A549 (cell line): ENCODE measurements at regions not wholly inside any gene's neighbourhood (a gene's known extent, or its start where the extent isn't known, plus 50 kb on each side); places are given as distances from the start of the nearest gene placed in this dataset.
A peak's percentile ranks its signal among the peaks of the same experiment; 100 is the strongest.

Experiments
- ATAC-seq, 2 experiments: fragments of 200-7000 bp in 1 of 2; fragments of >200 bp in 1 of 2; cut with Nextera tagmentation in 1 of 2; cut with Tn5 transposase in 1 of 2; 3 replicates each; pipeline versions ENCODE4 v1.8.0 to v1.9.1; 2018 to 2020; ENCODE audit warnings: mild to moderate bottlenecking in 1 of 2, moderate library complexity in 1 of 2
- CTCF ChIA-PET: fragments of 300-600 bp; sonication (Branson Sonifier 250); formaldehyde crosslinking; extraction: SDS; loops from one replicate; lab custom pipeline; 2021; ENCODE audit warnings: antibody characterized with exemption, inconsistent platforms; lab: Yijun Ruan, JAX
- POLR2A ChIA-PET: fragments of 350-600 bp; formaldehyde crosslinking; extraction: SDS; loops from one replicate; lab custom pipeline; 2021; ENCODE audit warnings: antibody characterized with exemption, inconsistent platforms; lab: Yijun Ruan, JAX
- DNase-seq, 2 experiments: peaks; one replicate each; pipeline versions ENCODE4 v3.0.0 to v3.0.0-alpha.2; 2011 to 2016; ENCODE audit warnings: low read depth in 1 of 2, low spot score in 1 of 2
- FAIRE-seq: peaks from 2 replicates; lab custom pipeline; 2011; peaks lifted over from hg19 to GRCh38; lab: Jason Lieb, UNC
- H3K27ac ChIP-seq, 2 experiments: fragments of >200 bp; sonication (Bioruptor Twin); formaldehyde crosslinking; 3 replicates each; pipeline ENCODE4 v1.5.1; 2016 to 2017
- H3K4me1 ChIP-seq: fragments of >200 bp; sonication (Bioruptor Twin); formaldehyde crosslinking; 3 replicates; pipeline ENCODE4 v1.6.1; 2016
- H3K4me2 ChIP-seq: fragments of >200 bp; sonication (Bioruptor Twin); formaldehyde crosslinking; 3 replicates; pipeline ENCODE4 v1.6.1; 2016
- H3K4me3 ChIP-seq: fragments of >200 bp; sonication (Bioruptor Twin); formaldehyde crosslinking; 3 replicates; pipeline ENCODE4 v1.5.1; 2016
- H3K9me3 ChIP-seq: fragments of >200 bp; sonication (Bioruptor Twin); formaldehyde crosslinking; 3 replicates; pipeline ENCODE4 v1.6.1; 2016
- CBX2 ChIP-seq: fragments of 200-600 bp; sonication (generic); IDR thresholded peaks from 2 replicates; pipeline ENCODE4 v1.6.1; 2016; ENCODE audit warnings: low read depth, mild to moderate bottlenecking, borderline replicate concordance
- CBX8 ChIP-seq: fragments of 200-600 bp; sonication (generic); IDR thresholded peaks from 2 replicates; pipeline ENCODE4 v1.6.1; 2016
- CHD2 ChIP-seq: fragments of 150-350 bp; IDR thresholded peaks from 2 replicates; pipeline ENCODE4 v1.6.1; 2014; ENCODE audit warnings: low read length; ENCODE audit not compliant: partially characterized antibody
- EHMT2 ChIP-seq: fragments of 200-600 bp; sonication (generic); IDR thresholded peaks from 2 replicates; pipeline ENCODE4 v1.6.1; 2016; ENCODE audit warnings: antibody characterized with exemption, low read depth, mild to moderate bottlenecking, moderate library complexity
- EP300 ChIP-seq, 2 experiments: fragments of >200 bp; sonication (Bioruptor Twin); formaldehyde crosslinking; IDR thresholded peaks; 2 replicates in 1 of 2; 3 replicates in 1 of 2; pipeline ENCODE4 v1.6.1; 2016 to 2017
- FOSB ChIP-seq: fragments of 250-450 bp; sonication (Bioruptor Pico); IDR thresholded peaks from 2 replicates; pipeline ENCODE4 v1.5.0; 2020; ENCODE audit warnings: mild to moderate bottlenecking, moderate library complexity
- FOXS1 ChIP-seq: fragments of 250-450 bp; sonication (Bioruptor Pico); IDR thresholded peaks from 2 replicates; pipeline ENCODE4 v1.5.0; 2020; ENCODE audit warnings: mild to moderate bottlenecking, moderate library complexity
- HOXB13 ChIP-seq: fragments of 250-450 bp; sonication (Bioruptor Pico); IDR thresholded peaks from 2 replicates; pipeline ENCODE4 v1.5.0; 2020; ENCODE audit warnings: low read depth, mild to moderate bottlenecking, moderate library complexity
- HOXB5 ChIP-seq: fragments of 250-450 bp; sonication (Bioruptor Pico); IDR thresholded peaks from 2 replicates; pipeline ENCODE4 v1.5.0; 2020; ENCODE audit warnings: mild to moderate bottlenecking, moderate library complexity
- JUN ChIP-seq, 2 experiments: fragments of >200 bp; sonication (Bioruptor Twin); formaldehyde crosslinking; IDR thresholded peaks; 2 replicates in 1 of 2; 3 replicates in 1 of 2; pipeline ENCODE4 v1.6.1; 2016 to 2017
- KDM1A ChIP-seq: fragments of 200-600 bp; sonication (generic); IDR thresholded peaks from 2 replicates; pipeline ENCODE4 v1.6.1; 2016; ENCODE audit warnings: low read depth, mild to moderate bottlenecking
- MAFK ChIP-seq: fragments of 450-650 bp; IDR thresholded peaks from 2 replicates; pipeline ENCODE4 v1.6.1; 2014; ENCODE audit not compliant: partially characterized antibody
- MAX ChIP-seq: IDR thresholded peaks from 2 replicates; pipeline ENCODE4 v1.6.1; 2012
- POLR2AphosphoS2 ChIP-seq: conservative IDR thresholded peaks from 2 replicates; pipeline ENCODE4 v1.6.1; 2012; ENCODE audit warnings: low read length, improper control_type of control experiment, inconsistent platforms
- TFCP2L1 ChIP-seq: fragments of 250-450 bp; sonication (Bioruptor Pico); IDR thresholded peaks from 2 replicates; pipeline ENCODE4 v1.5.0; 2021; ENCODE audit warnings: mild to moderate bottlenecking
- TP53 ChIP-seq: fragments of 250-450 bp; sonication (Bioruptor Pico); IDR thresholded peaks from 2 replicates; pipeline ENCODE4 v1.5.0; 2021; ENCODE audit warnings: mild to moderate bottlenecking, moderate library complexity
- ZNF302 ChIP-seq: fragments of 250-450 bp; sonication (Bioruptor Pico); IDR thresholded peaks from 2 replicates; pipeline ENCODE4 v1.9.0; 2021; ENCODE audit warnings: inconsistent platforms, mild to moderate bottlenecking, moderate library complexity
- ZSCAN20 ChIP-seq: fragments of 250-450 bp; sonication (Bioruptor Pico); IDR thresholded peaks from 2 replicates; pipeline ENCODE4 v1.8.0; 2022; ENCODE audit warnings: mild to moderate bottlenecking, moderate library complexity
- WGBS: methylation state at CpG from one replicate; pipeline ENCODE4 v1.1.6; 2017; ENCODE audit errors: missing lambda C conversion rate; 5-methylcytosine and 5-hydroxymethylcytosine counted together
- TF ChIP-seq, protein P1 (sequence below): fragments of 450-650 bp; IDR thresholded peaks from 2 replicates; pipeline ENCODE4 v1.6.1; 2014; ENCODE audit warnings: antibody characterized with exemption
- TF ChIP-seq, protein P2 (sequence below): fragments of >200 bp; sonication (Bioruptor Twin); formaldehyde crosslinking; IDR thresholded peaks from 3 replicates; pipeline ENCODE4 v1.5.1; 2016

DNA sequence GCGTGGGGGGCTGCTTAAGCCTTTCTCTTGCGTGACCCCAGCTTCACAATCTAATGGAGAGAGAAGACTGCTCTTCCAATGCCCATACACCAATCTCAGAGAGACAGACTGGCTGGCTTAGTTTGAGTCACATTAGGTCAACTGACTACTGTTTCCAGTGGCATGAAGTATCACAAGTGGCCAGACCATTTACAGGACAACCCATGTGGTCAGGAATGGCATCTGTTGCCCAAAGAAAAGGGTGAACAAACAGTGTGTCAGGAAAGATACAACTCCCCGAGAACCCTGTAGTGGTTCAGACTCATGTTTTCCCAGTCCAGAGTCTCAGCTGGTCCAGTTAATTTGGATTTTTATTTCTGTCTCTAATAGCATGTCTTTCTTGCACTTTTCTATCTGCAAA lies 177.4 kb upstream of the IL12B start:
- no peak for DNase-seq
- ATAC-seq = no peak
- Histone ChIP-seq H3K4me3 (no peak overlapping the region), H3K4me1 (peaks cover 57% of the 10 kb centered on the region), H3K4me2 (no peak overlapping the region), H3K9me3 (no peaks in the 10 kb centered on the region), H3K27ac (no peak overlapping the region)
- 89% methylated on average over 3 of the region's 3 CpGs for WGBS
- no peak for TF ChIP-seq POLR2AphosphoS2
- TF ChIP-seq, protein P1, sequence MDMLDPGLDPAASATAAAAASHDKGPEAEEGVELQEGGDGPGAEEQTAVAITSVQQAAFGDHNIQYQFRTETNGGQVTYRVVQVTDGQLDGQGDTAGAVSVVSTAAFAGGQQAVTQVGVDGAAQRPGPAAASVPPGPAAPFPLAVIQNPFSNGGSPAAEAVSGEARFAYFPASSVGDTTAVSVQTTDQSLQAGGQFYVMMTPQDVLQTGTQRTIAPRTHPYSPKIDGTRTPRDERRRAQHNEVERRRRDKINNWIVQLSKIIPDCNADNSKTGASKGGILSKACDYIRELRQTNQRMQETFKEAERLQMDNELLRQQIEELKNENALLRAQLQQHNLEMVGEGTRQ = no peak
- no peak for TF ChIP-seq MAX
- TF ChIP-seq HOXB5 (CRISPR knock-in tag) = no peak
- TF ChIP-seq FOXS1 = no peak
- no peak for TF ChIP-seq CHD2
- no peak for FAIRE-seq
- ChIA-PET POLR2A (no interaction called here), CTCF (interaction anchor here (1.0 to 1.9 kb wide), 2 partner anchors 7 to 60 kb away, joined by 3 to 5 read pairs; no protein-coding TSS in a partner anchor)

- FAIRE-seq (no peak), DNase-seq (no peak)
- no peak for TF ChIP-seq KDM1A
- no peak for TF ChIP-seq TFCP2L1 (CRISPR knock-in tag)
- TF ChIP-seq HOXB5 (CRISPR knock-in tag) = no peak
- TF ChIP-seq, protein P2, sequence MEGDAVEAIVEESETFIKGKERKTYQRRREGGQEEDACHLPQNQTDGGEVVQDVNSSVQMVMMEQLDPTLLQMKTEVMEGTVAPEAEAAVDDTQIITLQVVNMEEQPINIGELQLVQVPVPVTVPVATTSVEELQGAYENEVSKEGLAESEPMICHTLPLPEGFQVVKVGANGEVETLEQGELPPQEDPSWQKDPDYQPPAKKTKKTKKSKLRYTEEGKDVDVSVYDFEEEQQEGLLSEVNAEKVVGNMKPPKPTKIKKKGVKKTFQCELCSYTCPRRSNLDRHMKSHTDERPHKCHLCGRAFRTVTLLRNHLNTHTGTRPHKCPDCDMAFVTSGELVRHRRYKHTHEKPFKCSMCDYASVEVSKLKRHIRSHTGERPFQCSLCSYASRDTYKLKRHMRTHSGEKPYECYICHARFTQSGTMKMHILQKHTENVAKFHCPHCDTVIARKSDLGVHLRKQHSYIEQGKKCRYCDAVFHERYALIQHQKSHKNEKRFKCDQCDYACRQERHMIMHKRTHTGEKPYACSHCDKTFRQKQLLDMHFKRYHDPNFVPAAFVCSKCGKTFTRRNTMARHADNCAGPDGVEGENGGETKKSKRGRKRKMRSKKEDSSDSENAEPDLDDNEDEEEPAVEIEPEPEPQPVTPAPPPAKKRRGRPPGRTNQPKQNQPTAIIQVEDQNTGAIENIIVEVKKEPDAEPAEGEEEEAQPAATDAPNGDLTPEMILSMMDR = no peak
- no peak for TF ChIP-seq FOXS1
- TF ChIP-seq CBX2 = no peak
- TF ChIP-seq EP300 (IDR thresholded peaks at IDR 0.05) = no peak
- no peak for TF ChIP-seq CBX8
- no peak for TF ChIP-seq ZSCAN20 (CRISPR knock-in tag)
- TF ChIP-seq FOSB (CRISPR knock-in tag) = no peak
- TF ChIP-seq HOXB13 = no peak
- TF ChIP-seq MAX = no peak
- TF ChIP-seq TP53 (CRISPR knock-in tag) = no peak
- TF ChIP-seq JUN (IDR thresholded peaks at IDR 0.05) = no peak
- TF ChIP-seq, all 56 proteins: peak for 0
- Histone ChIP-seq H3K9me3 (no peaks in the 10 kb centered on the region), H3K4me3 (no peak overlapping the region), H3K27ac (peak overlapping the region; percentile 11 to 34; a peak in 2 of 6 replicates), H3K4me2 (no peak overlapping the region), H3K4me1 (peaks cover 57% of the 10 kb centered on the region)
- 90% methylated on average over 5 of the region's 5 CpGs for WGBS
- ATAC-seq = no peak
- CTCF ChIA-PET = no interaction called here
- POLR2A ChIA-PET = no interaction called here
Observed at GRCh38 chr5:159508344-159508743, 178.1 kb upstream of the IL12B start.

DNA sequence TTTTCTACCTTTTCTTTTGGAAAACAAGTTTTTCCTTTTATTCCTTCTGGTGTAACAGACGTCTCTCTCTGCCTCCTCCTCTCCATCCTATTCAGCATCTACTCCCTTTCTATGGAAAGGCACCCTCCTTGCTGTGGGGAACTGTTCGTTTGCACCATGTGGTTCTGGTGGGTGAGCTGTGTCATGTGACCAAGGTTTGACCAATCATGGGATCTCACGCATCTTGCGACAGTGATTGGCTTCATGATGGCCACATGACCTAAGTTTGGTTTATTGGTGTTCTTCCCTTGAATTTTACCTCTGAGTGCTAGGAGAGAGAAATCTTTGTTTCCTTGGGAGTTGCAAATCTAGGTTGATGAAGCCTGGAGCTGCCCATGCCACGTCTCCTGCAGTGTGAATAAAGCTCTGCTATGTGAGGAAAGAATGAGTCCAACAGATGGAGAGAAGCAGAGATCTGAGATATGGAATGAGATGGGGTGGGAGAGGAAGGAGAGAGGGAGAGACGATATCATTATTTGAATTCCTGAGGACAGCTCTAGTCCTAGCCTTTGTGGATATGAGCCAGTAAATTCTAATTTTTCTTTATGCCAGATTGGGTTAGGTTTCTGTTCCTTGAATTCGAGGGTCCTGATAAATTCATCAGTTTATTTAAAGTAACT lies 178.8 kb upstream of the IL12B start:
- CTCF ChIA-PET = interaction anchor here (0.6 to 0.7 kb wide), 2 partner anchors 58 to 65 kb away, joined by 3 read pairs; no protein-coding TSS in a partner anchor
- H3K27ac ChIP-seq = peak overlapping the region in 1 of 2 experiments; percentile 15; a peak in 1 of 6 replicates
- peaks cover 52% of the 10 kb centered on the region for H3K4me1 ChIP-seq
- TF ChIP-seq ZNF302 (CRISPR knock-in tag) (no peak), CBX8 (no peak), EHMT2 (no peak), MAFK (no peak)
- TF ChIP-seq, protein P1 = peak; percentile 81
- no peak for ATAC-seq
- no peak for DNase-seq
- 91% methylated on average over 7 of the region's 7 CpGs for WGBS
- FAIRE-seq = no peak
- no peak overlapping the region for H3K4me3 ChIP-seq
- POLR2A ChIA-PET = no interaction called here
- no peak overlapping the region for H3K4me2 ChIP-seq
- H3K9me3 ChIP-seq = no peaks in the 10 kb centered on the region
